HL-60 (cell line): ENCODE measurements at regions not wholly inside any gene's neighbourhood (a gene's known extent, or its start where the extent isn't known, plus 50 kb on each side); places are given as distances from the start of the nearest gene placed in this dataset.

Experiments
- DNase-seq, 2 experiments: peaks; one replicate each; pipeline ENCODE4 v3.0.0-alpha.2; 2010 to 2020; ENCODE audit warnings: low read depth in 1 of 2, low spot score in 1 of 2
- H3K27ac ChIP-seq: fragments of 250-450 bp; sonication (Bioruptor Pico); replicated peaks from 2 replicates; pipeline ENCODE4 v1.5.1; 2020; ENCODE audit warnings: mild to moderate bottlenecking, moderate library complexity
- H3K27me3 ChIP-seq: fragments of 250-450 bp; sonication (Bioruptor Pico); 2 replicates; pipeline ENCODE4 v1.5.1; 2021; ENCODE audit warnings: mild to moderate bottlenecking, moderate library complexity; ENCODE audit not compliant: insufficient read depth, poor library complexity, severe bottlenecking
- H3K4me3 ChIP-seq: replicated peaks from 2 replicates; pipeline ENCODE4 v1.5.1; 2011; ENCODE audit warnings: mild to moderate bottlenecking, control low read depth, low read length; ENCODE audit not compliant: insufficient read depth
- CTCF ChIP-seq: IDR thresholded peaks from one replicate; pipeline ENCODE4 v1.5.1; 2011; ENCODE audit warnings: low read length, control low read depth, inconsistent platforms; ENCODE audit not compliant: insufficient read depth
- GABPA ChIP-seq: IDR thresholded peaks from 2 replicates; pipeline ENCODE4 v1.6.1; 2012; ENCODE audit warnings: low read depth
- POLR2AphosphoS5 ChIP-seq: IDR thresholded peaks from 2 replicates; pipeline ENCODE4 v1.6.1; 2012; ENCODE audit warnings: low read depth
- SPI1 ChIP-seq: IDR thresholded peaks from 2 replicates; pipeline ENCODE4 v1.6.1; 2012; ENCODE audit warnings: low read depth, mild to moderate bottlenecking, borderline replicate concordance
- TF ChIP-seq, protein P1 (sequence below): IDR thresholded peaks from 2 replicates; pipeline ENCODE4 v1.6.1; 2012; ENCODE audit warnings: low read depth; ENCODE audit not compliant: insufficient replicate concordance

DNA sequence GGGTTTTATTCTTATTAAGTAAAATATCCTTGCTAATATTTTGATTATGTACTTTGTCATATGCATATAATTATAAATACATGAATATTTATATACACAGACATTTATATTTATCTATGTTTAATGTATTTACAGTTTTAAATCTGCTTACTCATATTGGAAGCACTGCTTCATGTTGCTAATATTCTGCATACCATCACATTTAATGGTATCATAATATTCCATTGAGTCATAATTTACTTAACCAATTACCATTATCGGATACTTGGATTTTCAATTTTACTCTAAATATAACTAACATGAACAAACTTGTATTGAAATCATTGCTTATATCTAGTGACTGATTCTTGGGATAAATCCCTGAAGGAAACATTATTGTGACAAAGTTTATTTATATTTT, 155.2 kb downstream of the MBL2 start:
- no peak overlapping the region for H3K4me3 ChIP-seq
- DNase-seq, result no peak
- H3K27ac ChIP-seq, result no peak overlapping the region
- no peaks in the 10 kb centered on the region for H3K27me3 ChIP-seq
- TF ChIP-seq, protein P1, sequence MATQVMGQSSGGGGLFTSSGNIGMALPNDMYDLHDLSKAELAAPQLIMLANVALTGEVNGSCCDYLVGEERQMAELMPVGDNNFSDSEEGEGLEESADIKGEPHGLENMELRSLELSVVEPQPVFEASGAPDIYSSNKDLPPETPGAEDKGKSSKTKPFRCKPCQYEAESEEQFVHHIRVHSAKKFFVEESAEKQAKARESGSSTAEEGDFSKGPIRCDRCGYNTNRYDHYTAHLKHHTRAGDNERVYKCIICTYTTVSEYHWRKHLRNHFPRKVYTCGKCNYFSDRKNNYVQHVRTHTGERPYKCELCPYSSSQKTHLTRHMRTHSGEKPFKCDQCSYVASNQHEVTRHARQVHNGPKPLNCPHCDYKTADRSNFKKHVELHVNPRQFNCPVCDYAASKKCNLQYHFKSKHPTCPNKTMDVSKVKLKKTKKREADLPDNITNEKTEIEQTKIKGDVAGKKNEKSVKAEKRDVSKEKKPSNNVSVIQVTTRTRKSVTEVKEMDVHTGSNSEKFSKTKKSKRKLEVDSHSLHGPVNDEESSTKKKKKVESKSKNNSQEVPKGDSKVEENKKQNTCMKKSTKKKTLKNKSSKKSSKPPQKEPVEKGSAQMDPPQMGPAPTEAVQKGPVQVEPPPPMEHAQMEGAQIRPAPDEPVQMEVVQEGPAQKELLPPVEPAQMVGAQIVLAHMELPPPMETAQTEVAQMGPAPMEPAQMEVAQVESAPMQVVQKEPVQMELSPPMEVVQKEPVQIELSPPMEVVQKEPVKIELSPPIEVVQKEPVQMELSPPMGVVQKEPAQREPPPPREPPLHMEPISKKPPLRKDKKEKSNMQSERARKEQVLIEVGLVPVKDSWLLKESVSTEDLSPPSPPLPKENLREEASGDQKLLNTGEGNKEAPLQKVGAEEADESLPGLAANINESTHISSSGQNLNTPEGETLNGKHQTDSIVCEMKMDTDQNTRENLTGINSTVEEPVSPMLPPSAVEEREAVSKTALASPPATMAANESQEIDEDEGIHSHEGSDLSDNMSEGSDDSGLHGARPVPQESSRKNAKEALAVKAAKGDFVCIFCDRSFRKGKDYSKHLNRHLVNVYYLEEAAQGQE, result no peak
- TF ChIP-seq CTCF, result no peak
- TF ChIP-seq SPI1, result no peak
- TF ChIP-seq POLR2AphosphoS5, result no peak
- TF ChIP-seq GABPA, result no peak

DNA sequence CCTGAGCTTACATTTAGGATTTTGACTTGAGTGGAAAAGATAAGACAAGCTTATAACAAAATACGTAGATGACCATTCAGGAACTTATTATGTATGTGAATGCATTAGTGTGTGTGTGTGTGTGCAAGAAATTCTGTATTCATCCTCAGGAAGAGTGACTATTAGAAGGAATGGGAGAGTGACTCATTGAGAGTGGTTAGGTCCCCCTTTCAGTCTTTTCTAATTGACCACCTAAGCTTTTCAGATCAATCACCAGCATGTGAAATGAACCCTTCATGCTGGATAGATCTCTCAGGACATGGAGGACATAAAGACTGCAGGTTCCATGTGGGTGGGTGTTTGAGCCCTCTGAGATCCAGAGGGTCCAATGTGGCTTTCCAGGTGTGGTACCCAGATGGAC, 153.5 kb downstream of the MBL2 start:
- no peaks in the 10 kb centered on the region for H3K27me3 ChIP-seq
- TF ChIP-seq GABPA, result no peak
- no peak for TF ChIP-seq CTCF
- TF ChIP-seq POLR2AphosphoS5, result no peak
- TF ChIP-seq, protein P1, result no peak
- no peak for TF ChIP-seq SPI1
- no peak overlapping the region for H3K27ac ChIP-seq
- no peak overlapping the region for H3K4me3 ChIP-seq
- DNase-seq, result no peak

DNA sequence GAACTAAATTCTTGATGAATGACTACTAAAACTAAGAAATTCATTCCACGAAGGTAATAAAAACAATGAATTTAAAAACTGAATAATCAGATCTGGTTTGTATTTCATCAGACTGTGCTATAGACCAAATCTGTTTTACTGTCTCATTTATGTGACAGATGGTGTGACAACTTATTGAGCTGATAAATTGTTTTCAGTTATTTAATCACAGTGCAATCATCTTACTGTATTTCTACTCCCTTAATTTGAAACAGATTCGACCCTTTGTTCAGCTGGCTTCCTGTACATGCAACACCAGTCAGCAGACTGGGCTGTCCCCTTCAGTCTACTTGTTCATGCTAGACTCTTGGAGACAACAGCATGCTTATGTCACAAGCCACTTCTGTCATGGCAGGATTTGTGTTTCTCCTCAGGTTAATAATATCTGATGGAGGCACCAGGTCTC, 150.9 kb downstream of the MBL2 start:
- Histone ChIP-seq H3K4me3 (no peak overlapping the region), H3K27ac (no peak overlapping the region), H3K27me3 (no peaks in the 10 kb centered on the region)
- no peak for TF ChIP-seq CTCF
- no peak for TF ChIP-seq GABPA
- TF ChIP-seq POLR2AphosphoS5, result no peak
- TF ChIP-seq, protein P1, result no peak
- no peak for TF ChIP-seq SPI1
- DNase-seq, result no peak
